Right atrium auricular region (tissue), 2 donors: ENCODE measurements at regions not wholly inside any gene's neighbourhood (a gene's known extent, or its start where the extent isn't known, plus 50 kb on each side); places are given as distances from the start of the nearest gene placed in this dataset.

ENCODE experiments used
- DNase-seq: peaks from one replicate; pipeline ENCODE4 v3.0.0-alpha.2; 2019; ENCODE audit warnings: low spot score
- H3K27ac ChIP-seq, 2 donors: fragments of 200-600 bp; sonication (generic); 1 replicate in 1 of 2; 2 replicates in 1 of 2; pipeline ENCODE4 v1.5.1; 2016 to 2019
- H3K27me3 ChIP-seq, 2 donors: fragments of 200-600 bp; sonication (generic); one replicate each; pipeline versions ENCODE4 v1.5.1 to v1.6.0; 2017 to 2019
- H3K36me3 ChIP-seq: fragments of 200-600 bp; sonication (generic); one replicate; pipeline ENCODE4 v1.5.1; 2016
- H3K4me1 ChIP-seq, 2 donors: fragments of 200-600 bp; sonication (generic); one replicate each; pipeline versions ENCODE4 v1.5.1 to v1.6.0; 2017 to 2019
- H3K4me3 ChIP-seq, 2 donors: fragments of 200-600 bp; sonication (generic); 1 replicate in 1 of 2; 2 replicates in 1 of 2; pipeline ENCODE4 v1.5.1; 2017 to 2019; ENCODE audit warnings: mild to moderate bottlenecking in 1 of 2, moderate library complexity in 1 of 2
- H3K9me3 ChIP-seq, 2 donors: fragments of 200-600 bp; sonication (generic); one replicate each; pipeline ENCODE4 v1.5.1; 2019
- TF ChIP-seq, protein P1 (sequence below), 2 donors: fragments of 200-600 bp; sonication (generic); IDR thresholded peaks; one replicate each; pipeline ENCODE4 v1.5.1; 2019; ENCODE audit warnings: antibody characterized with exemption in 2 of 2

DNA sequence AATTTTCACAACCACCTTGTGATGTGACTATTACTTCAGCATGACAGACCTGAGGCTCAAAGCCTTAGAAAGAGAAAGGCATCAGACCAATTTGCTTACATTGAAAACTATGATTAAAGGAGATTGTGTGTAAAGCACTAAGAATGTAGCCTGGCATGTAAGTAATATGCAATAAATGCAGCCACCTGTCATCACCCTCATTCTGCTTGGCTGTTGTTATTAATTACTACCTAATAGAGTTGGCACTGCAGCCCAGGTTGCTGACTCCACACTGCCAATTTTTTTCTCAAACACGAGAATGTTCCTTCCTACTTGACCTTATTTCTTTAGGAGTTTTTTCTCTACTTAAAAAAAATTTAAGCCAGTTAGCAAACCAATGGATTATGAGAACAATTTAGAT, 61.2 kb upstream of the NPVF start:
- no peak overlapping the region for H3K27ac ChIP-seq
- H3K27me3 ChIP-seq: no peaks in the 10 kb centered on the region
- no peak overlapping the region for H3K4me3 ChIP-seq
- no peaks in the 10 kb centered on the region for H3K9me3 ChIP-seq
- DNase-seq: no peak
- TF ChIP-seq, protein P1, sequence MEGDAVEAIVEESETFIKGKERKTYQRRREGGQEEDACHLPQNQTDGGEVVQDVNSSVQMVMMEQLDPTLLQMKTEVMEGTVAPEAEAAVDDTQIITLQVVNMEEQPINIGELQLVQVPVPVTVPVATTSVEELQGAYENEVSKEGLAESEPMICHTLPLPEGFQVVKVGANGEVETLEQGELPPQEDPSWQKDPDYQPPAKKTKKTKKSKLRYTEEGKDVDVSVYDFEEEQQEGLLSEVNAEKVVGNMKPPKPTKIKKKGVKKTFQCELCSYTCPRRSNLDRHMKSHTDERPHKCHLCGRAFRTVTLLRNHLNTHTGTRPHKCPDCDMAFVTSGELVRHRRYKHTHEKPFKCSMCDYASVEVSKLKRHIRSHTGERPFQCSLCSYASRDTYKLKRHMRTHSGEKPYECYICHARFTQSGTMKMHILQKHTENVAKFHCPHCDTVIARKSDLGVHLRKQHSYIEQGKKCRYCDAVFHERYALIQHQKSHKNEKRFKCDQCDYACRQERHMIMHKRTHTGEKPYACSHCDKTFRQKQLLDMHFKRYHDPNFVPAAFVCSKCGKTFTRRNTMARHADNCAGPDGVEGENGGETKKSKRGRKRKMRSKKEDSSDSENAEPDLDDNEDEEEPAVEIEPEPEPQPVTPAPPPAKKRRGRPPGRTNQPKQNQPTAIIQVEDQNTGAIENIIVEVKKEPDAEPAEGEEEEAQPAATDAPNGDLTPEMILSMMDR (IDR thresholded peaks at IDR 0.05): no peak
- no peaks in the 10 kb centered on the region for H3K4me1 ChIP-seq
- no peaks in the 10 kb centered on the region for H3K36me3 ChIP-seq

DNA sequence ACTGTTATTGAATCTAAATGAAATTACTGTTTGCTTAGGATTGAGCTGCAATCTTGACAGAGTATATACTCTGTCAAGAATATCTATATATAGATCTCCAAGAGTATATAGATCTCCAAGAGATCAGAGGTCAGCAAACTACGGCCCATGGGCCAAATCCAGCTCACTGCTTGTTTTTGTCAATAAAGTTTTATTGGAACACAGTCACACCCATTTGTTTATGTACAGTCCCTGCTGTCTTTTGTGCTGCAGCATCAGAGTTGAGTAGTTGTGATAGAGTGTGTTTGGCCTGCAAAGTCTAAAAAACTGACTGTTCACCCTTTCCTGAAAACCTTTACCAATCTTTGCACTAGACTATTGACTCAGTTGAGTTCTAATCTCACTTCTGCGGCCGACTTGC, 66.3 kb upstream of the NPVF start:
- DNase-seq: no peak
- Histone ChIP-seq H3K27me3 (no peaks in the 10 kb centered on the region), H3K4me3 (no peak overlapping the region), H3K9me3 (no peaks in the 10 kb centered on the region), H3K4me1 (no peaks in the 10 kb centered on the region), H3K27ac (no peak overlapping the region), H3K36me3 (no peaks in the 10 kb centered on the region)
- TF ChIP-seq, protein P1 (IDR thresholded peaks at IDR 0.05): no peak

DNA sequence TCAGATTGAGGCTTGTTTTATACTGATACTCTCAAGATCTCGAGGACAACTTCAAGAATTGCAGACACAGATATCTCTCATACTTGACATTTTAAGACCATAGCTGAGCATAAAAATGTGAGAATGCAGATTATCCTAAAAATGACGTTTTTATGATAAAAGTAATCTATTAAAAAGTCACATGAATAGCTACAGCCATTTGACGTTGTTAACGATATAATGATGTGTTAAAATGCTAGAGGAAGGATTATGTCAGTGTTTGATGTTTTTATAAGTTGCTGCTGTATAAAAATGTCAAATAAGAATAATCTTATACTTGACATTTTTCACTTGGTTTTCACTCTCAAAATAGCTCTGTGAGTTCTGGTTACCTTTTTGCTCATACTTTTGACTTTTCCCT, 67.1 kb upstream of the NPVF start:
- Histone ChIP-seq H3K36me3 (no peaks in the 10 kb centered on the region), H3K27ac (no peak overlapping the region), H3K9me3 (no peaks in the 10 kb centered on the region), H3K4me3 (no peak overlapping the region), H3K27me3 (no peaks in the 10 kb centered on the region), H3K4me1 (no peaks in the 10 kb centered on the region)
- DNase-seq: no peak
- TF ChIP-seq, protein P1 (IDR thresholded peaks at IDR 0.05): no peak

DNA sequence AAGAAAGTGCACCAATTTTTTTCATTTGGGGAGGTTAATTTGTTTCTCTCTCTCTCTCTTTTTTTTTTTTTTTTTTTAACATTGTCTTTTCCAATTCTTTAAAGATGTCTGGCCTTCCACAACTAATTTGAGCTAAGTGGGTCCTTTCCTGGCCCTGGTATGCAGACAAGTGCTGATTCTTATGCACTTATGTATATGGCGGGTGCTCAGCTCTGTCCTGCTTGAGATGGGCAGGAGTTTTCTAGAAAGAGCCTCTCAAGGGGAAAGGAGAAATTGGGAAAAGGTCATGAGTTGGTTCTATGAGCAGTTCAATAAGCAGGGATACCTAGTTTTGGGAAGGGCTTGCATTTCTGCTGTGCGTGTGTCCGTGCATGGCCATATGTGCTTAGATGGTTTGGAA, 67.8 kb upstream of the NPVF start:
- DNase-seq: no peak
- no peaks in the 10 kb centered on the region for H3K4me1 ChIP-seq
- no peaks in the 10 kb centered on the region for H3K27me3 ChIP-seq
- no peaks in the 10 kb centered on the region for H3K36me3 ChIP-seq
- no peak overlapping the region for H3K4me3 ChIP-seq
- TF ChIP-seq, protein P1 (IDR thresholded peaks at IDR 0.05): no peak
- H3K27ac ChIP-seq: no peak overlapping the region
- H3K9me3 ChIP-seq: no peaks in the 10 kb centered on the region

DNA sequence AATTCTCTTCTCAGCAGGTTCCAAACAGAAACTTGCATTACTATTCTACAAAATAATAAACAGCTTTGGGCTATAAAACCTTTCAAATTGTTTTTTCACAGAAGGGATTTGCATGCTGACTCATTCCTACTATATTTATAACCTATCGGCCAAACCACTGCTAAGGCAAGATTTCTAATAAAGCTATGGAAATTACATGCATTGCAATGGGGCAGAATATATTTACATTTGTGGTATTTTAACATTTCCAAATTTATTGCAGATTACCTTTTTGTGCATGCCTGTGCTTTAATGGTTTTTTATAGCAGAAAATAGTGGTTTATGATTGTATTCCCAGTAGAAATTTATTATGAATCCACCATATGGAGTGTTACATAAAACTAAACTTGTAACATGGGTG, 69.0 kb upstream of the NPVF start:
- H3K36me3 ChIP-seq: no peaks in the 10 kb centered on the region
- H3K4me1 ChIP-seq: no peaks in the 10 kb centered on the region
- H3K4me3 ChIP-seq: no peak overlapping the region
- H3K9me3 ChIP-seq: no peaks in the 10 kb centered on the region
- DNase-seq: no peak
- TF ChIP-seq, protein P1 (IDR thresholded peaks at IDR 0.05): no peak
- no peak overlapping the region for H3K27ac ChIP-seq
- no peaks in the 10 kb centered on the region for H3K27me3 ChIP-seq
